Suprapubic skin (tissue), 4 donors: ENCODE measurements at regions not wholly inside any gene's neighbourhood (a gene's known extent, or its start where the extent isn't known, plus 50 kb on each side); places are given as distances from the start of the nearest gene placed in this dataset.

Experiments
- DNase-seq, 2 donors: peaks; one replicate each; pipeline ENCODE4 v3.0.0-alpha.2; 2019; ENCODE audit warnings: low spot score in 2 of 2
- H3K27ac ChIP-seq: fragments of 200-600 bp; sonication (generic); one replicate; pipeline ENCODE4 v1.5.1; 2019
- H3K27me3 ChIP-seq: fragments of 200-600 bp; sonication (generic); one replicate; pipeline ENCODE4 v1.5.1; 2019
- H3K36me3 ChIP-seq: fragments of 200-600 bp; sonication (generic); one replicate; pipeline ENCODE4 v1.5.1; 2019
- H3K4me1 ChIP-seq: fragments of 200-600 bp; sonication (generic); one replicate; pipeline ENCODE4 v1.5.1; 2019
- H3K4me3 ChIP-seq: fragments of 200-600 bp; sonication (generic); one replicate; pipeline ENCODE4 v1.5.1; 2019; ENCODE audit warnings: mild to moderate bottlenecking
- H3K9me3 ChIP-seq: fragments of 200-600 bp; sonication (generic); one replicate; pipeline ENCODE4 v1.5.1; 2019
- EP300 ChIP-seq: sonication (generic); formaldehyde crosslinking; IDR thresholded peaks from one replicate; pipeline ENCODE4 v1.6.1; 2017; ENCODE audit warnings: antibody characterized with exemption
- POLR2A ChIP-seq, 2 donors: fragments of 450-650 bp; IDR thresholded peaks; one replicate each; pipeline ENCODE4 v1.6.1; 2017; ENCODE audit warnings: antibody characterized with exemption in 2 of 2, mild to moderate bottlenecking in 2 of 2, moderate library complexity in 2 of 2
- POLR2AphosphoS5 ChIP-seq, 3 donors: sonication (generic); formaldehyde crosslinking; IDR thresholded peaks; one replicate each; pipeline ENCODE4 v1.6.1; 2017; ENCODE audit warnings: antibody characterized with exemption in 3 of 3
- WGBS: methylation state at CpG from one replicate; pipeline ENCODE4 v1.1.5; 2018; 5-methylcytosine and 5-hydroxymethylcytosine counted together
- TF ChIP-seq, protein P1 (sequence below), 2 donors: fragments of 200-600 bp in 1 of 2; fragments of 450-650 bp in 1 of 2; sonication (generic) in 1 of 2; IDR thresholded peaks; one replicate each; pipeline ENCODE4 v1.5.1; 2016 to 2019; ENCODE audit warnings: antibody characterized with exemption in 2 of 2, mild to moderate bottlenecking in 1 of 2, moderate library complexity in 1 of 2

GRCh38 chr5:5772202-5772601, 349.7 kb downstream of the ICE1 start:
- Histone ChIP-seq H3K9me3 (no peaks in the 10 kb centered on the region), H3K36me3 (no peaks in the 10 kb centered on the region), H3K27ac (no peak overlapping the region), H3K4me3 (no peak overlapping the region), H3K27me3 (no peaks in the 10 kb centered on the region), H3K4me1 (no peaks in the 10 kb centered on the region)
- no peak for DNase-seq
- 80% methylated on average over 3 of the region's 3 CpGs for WGBS
- TF ChIP-seq EP300, result no peak

- H3K36me3 ChIP-seq, result no peaks in the 10 kb centered on the region
- H3K4me1 ChIP-seq, result no peaks in the 10 kb centered on the region
- TF ChIP-seq POLR2AphosphoS5 (IDR thresholded peaks at IDR 0.05) (no peak), POLR2A (IDR thresholded peaks at IDR 0.05) (no peak), EP300 (no peak)
- TF ChIP-seq, protein P1, sequence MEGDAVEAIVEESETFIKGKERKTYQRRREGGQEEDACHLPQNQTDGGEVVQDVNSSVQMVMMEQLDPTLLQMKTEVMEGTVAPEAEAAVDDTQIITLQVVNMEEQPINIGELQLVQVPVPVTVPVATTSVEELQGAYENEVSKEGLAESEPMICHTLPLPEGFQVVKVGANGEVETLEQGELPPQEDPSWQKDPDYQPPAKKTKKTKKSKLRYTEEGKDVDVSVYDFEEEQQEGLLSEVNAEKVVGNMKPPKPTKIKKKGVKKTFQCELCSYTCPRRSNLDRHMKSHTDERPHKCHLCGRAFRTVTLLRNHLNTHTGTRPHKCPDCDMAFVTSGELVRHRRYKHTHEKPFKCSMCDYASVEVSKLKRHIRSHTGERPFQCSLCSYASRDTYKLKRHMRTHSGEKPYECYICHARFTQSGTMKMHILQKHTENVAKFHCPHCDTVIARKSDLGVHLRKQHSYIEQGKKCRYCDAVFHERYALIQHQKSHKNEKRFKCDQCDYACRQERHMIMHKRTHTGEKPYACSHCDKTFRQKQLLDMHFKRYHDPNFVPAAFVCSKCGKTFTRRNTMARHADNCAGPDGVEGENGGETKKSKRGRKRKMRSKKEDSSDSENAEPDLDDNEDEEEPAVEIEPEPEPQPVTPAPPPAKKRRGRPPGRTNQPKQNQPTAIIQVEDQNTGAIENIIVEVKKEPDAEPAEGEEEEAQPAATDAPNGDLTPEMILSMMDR (IDR thresholded peaks at IDR 0.05), result no peak
- no peaks in the 10 kb centered on the region for H3K9me3 ChIP-seq
- WGBS, result 79% methylated on average over 2 of the region's 2 CpGs
- DNase-seq, result no peak
- no peak overlapping the region for H3K4me3 ChIP-seq
- no peak overlapping the region for H3K27ac ChIP-seq
- H3K27me3 ChIP-seq, result no peaks in the 10 kb centered on the region
These were observed 348.3 kb downstream of the ICE1 start for GRCh38 chr5:5770825-5771224.

DNA sequence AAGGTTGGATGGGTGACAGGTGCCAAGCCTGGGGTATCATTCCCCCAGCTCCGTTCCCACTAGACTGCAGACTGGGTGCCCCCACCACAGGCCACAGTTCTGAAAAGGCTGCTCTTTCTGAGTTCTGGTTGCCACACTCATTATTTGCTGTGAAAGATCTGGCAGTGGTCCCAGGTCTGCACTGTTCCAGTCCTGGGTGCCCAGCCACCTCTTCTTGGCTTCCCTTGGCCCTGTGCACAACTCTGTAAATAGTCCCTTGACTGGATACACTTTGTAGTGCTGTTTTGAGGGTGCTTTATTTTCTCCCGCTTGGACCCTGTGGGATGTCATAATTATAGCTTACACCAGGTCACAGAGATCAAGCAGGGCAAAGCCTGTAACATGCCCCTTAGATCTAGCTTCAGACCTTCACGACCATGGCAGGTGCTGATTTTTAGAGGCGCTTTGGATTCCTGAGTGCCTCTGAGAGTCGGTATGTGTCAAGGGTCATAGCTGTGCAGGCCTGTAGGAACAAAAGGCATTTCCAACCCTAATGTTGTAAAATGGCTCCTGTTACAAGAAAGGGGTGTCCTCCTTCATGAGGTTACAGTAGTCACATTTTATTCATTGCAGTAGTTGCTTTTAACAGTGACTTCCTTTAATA, 344.9 kb downstream of the ICE1 start:
- no peaks in the 10 kb centered on the region for H3K36me3 ChIP-seq
- DNase-seq, result no peak
- H3K27me3 ChIP-seq, result no peaks in the 10 kb centered on the region
- WGBS, result 75% methylated on average over 5 of the region's 5 CpGs
- no peaks in the 10 kb centered on the region for H3K4me1 ChIP-seq
- H3K27ac ChIP-seq, result no peak overlapping the region
- TF ChIP-seq EP300 (no peak), POLR2A (IDR thresholded peaks at IDR 0.05) (no peak)
- H3K4me3 ChIP-seq, result no peak overlapping the region
- H3K9me3 ChIP-seq, result no peaks in the 10 kb centered on the region

DNA sequence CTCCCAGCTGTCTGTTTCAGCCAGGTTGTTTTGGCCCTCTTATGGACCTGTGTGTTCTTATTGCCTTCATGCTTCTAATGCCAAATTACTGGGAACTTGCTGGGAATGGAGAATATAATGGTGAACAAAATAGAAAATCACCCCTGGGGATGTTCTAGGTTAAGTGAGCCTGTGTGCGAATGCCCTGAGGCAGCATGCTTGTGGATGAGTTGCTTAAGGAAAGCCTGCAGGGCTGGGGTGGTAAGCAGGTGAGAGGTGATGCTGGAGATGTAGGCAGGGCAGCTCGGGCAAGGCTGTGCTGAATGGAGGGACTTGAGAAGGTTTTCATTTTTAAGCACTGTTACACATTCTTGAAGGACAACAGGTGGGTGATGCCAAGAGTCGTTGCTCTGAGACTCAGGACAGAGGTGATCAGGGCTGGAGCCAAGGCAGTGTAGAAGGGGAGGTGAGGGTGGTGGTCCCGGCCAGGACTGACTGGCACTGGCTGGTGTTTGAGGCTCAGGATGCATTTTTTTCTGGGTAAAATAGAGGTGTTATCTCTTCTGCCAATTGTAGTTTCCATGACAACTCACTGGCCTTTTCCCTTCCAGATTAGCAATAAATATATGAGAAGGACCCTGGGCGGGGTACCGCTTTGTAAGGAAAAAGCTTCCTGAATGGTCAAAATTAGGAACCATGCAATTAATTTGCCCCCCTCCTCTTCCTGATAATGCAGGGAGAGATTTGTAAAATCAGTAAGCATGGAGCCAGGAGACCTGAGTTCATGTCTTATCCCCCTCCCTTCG, 342.8 kb downstream of the ICE1 start:
- no peak overlapping the region for H3K27ac ChIP-seq
- WGBS, result 86% methylated on average over 7 of the region's 7 CpGs
- H3K36me3 ChIP-seq, result no peaks in the 10 kb centered on the region
- no peak for DNase-seq
- no peaks in the 10 kb centered on the region for H3K4me1 ChIP-seq
- H3K4me3 ChIP-seq, result no peak overlapping the region
- TF ChIP-seq POLR2A (IDR thresholded peaks at IDR 0.05), result no peak
- TF ChIP-seq, protein P1 (IDR thresholded peaks at IDR 0.05), result no peak
- no peak for TF ChIP-seq POLR2AphosphoS5 (IDR thresholded peaks at IDR 0.05)
- no peak for TF ChIP-seq EP300
- no peaks in the 10 kb centered on the region for H3K9me3 ChIP-seq
- H3K27me3 ChIP-seq, result no peaks in the 10 kb centered on the region

GRCh38 chr5:5764246-5764645, 341.8 kb downstream of the ICE1 start:
- Histone ChIP-seq H3K27ac (no peak overlapping the region), H3K4me1 (no peaks in the 10 kb centered on the region), H3K9me3 (no peaks in the 10 kb centered on the region), H3K27me3 (no peaks in the 10 kb centered on the region), H3K36me3 (no peaks in the 10 kb centered on the region), H3K4me3 (no peak overlapping the region)
- WGBS, result 74% methylated on average over 4 of the region's 4 CpGs
- DNase-seq, result no peak
- TF ChIP-seq POLR2A (IDR thresholded peaks at IDR 0.05), result no peak
- TF ChIP-seq, protein P1 (IDR thresholded peaks at IDR 0.05), result no peak
- no peak for TF ChIP-seq EP300
- no peak for TF ChIP-seq POLR2AphosphoS5 (IDR thresholded peaks at IDR 0.05)

GRCh38 chr5:5756762-5757161, 334.3 kb downstream of the ICE1 start:
- DNase-seq, result no peak
- 80% methylated on average over 2 of the region's 2 CpGs for WGBS
- no peaks in the 10 kb centered on the region for H3K9me3 ChIP-seq
- H3K4me3 ChIP-seq, result no peak overlapping the region
- H3K27ac ChIP-seq, result no peak overlapping the region
- no peaks in the 10 kb centered on the region for H3K36me3 ChIP-seq
- H3K27me3 ChIP-seq, result no peaks in the 10 kb centered on the region
- TF ChIP-seq, protein P1 (IDR thresholded peaks at IDR 0.05), result no peak
- TF ChIP-seq EP300, result no peak
- TF ChIP-seq POLR2A (IDR thresholded peaks at IDR 0.05), result no peak
- no peak for TF ChIP-seq POLR2AphosphoS5 (IDR thresholded peaks at IDR 0.05)
- no peaks in the 10 kb centered on the region for H3K4me1 ChIP-seq
